Uterus (tissue), 3 donors: ENCODE measurements at regions not wholly inside any gene's neighbourhood (a gene's known extent, or its start where the extent isn't known, plus 50 kb on each side); places are given as distances from the start of the nearest gene placed in this dataset.
"Not testable (repeated sequence)": the region's sequence is repeated elsewhere in the genome, so short reads cannot be mapped to it uniquely, and the experiment has no call there.

ENCODE experiments used
- DNase-seq, 2 donors: peaks; one replicate each; pipeline ENCODE4 v3.0.0-alpha.2; 2019 to 2020
- H3K27ac ChIP-seq, 2 donors: fragments of 200-600 bp; sonication (generic); 1 replicate in 1 of 2; 2 replicates in 1 of 2; pipeline ENCODE4 v1.5.1; 2016 to 2018
- H3K27me3 ChIP-seq, 2 donors: fragments of 200-600 bp; sonication (generic); one replicate each; pipeline ENCODE4 v1.5.1; 2018 to 2019; ENCODE audit warnings: control low read depth in 1 of 2
- H3K36me3 ChIP-seq, 2 donors: fragments of 200-600 bp; sonication (generic); one replicate each; pipeline ENCODE4 v1.5.1; 2019; ENCODE audit warnings: control low read depth in 1 of 2
- H3K4me1 ChIP-seq, 2 donors: fragments of 200-600 bp; sonication (generic); one replicate each; pipeline ENCODE4 v1.5.1; 2018 to 2019; ENCODE audit warnings: control low read depth in 1 of 2
- H3K4me3 ChIP-seq, 2 donors: fragments of 200-600 bp; sonication (generic); 1 replicate in 1 of 2; 2 replicates in 1 of 2; pipeline ENCODE4 v1.5.1; 2018 to 2019; ENCODE audit warnings: mild to moderate bottlenecking in 1 of 2
- H3K9me3 ChIP-seq, 2 donors: fragments of 200-600 bp; sonication (generic); one replicate each; pipeline ENCODE4 v1.5.1; 2019; ENCODE audit warnings: control low read depth in 1 of 2
- CTCF ChIP-seq, 4 experiments: fragments of 200-600 bp in 2 of 4; fragments of 450-650 bp in 2 of 4; sonication (generic) in 2 of 4; IDR thresholded peaks; one replicate each; pipeline ENCODE4 v1.5.1; 2016 to 2019; ENCODE audit warnings: antibody characterized with exemption in 4 of 4, mild to moderate bottlenecking in 2 of 4, moderate library complexity in 1 of 4
- POLR2A ChIP-seq, 2 donors: fragments of 450-650 bp; IDR thresholded peaks; one replicate each; pipeline ENCODE4 v1.6.1; 2016; ENCODE audit warnings: antibody characterized with exemption in 2 of 2, mild to moderate bottlenecking in 1 of 2, moderate library complexity in 1 of 2
- intact Hi-C: fragments of 100-400 bp; cut with DNase I; formaldehyde crosslinking; loops from one replicate; pipeline ENCODE4 v1.15.1; 2023; ENCODE audit warnings: low total_unique reads
- donor health status: DM: yes; HTN: yes; CAD: no.

GRCh38 chr2:193088026-193088425, 893.3 kb upstream of the TMEFF2 start:
- no peak for TF ChIP-seq CTCF (IDR thresholded peaks at IDR 0.05)
- no peak for TF ChIP-seq POLR2A (IDR thresholded peaks at IDR 0.05)
- Histone ChIP-seq H3K27me3 (no peaks in the 10 kb centered on the region), H3K4me1 (no peaks in the 10 kb centered on the region), H3K9me3 (no peaks in the 10 kb centered on the region), H3K36me3 (no peaks in the 10 kb centered on the region), H3K27ac (no peak overlapping the region), H3K4me3 (no peak overlapping the region)
- intact Hi-C loops: no loop called here
- DNase-seq: no peak

GRCh38 chr2:193076995-193077394, 882.3 kb upstream of the TMEFF2 start:
- Histone ChIP-seq H3K27ac (no peak overlapping the region), H3K4me1 (no peaks in the 10 kb centered on the region), H3K9me3 (no peaks in the 10 kb centered on the region), H3K36me3 (no peaks in the 10 kb centered on the region), H3K4me3 (no peak overlapping the region), H3K27me3 (no peaks in the 10 kb centered on the region)
- no peak for DNase-seq
- intact Hi-C loops: no loop called here
- TF ChIP-seq CTCF (IDR thresholded peaks at IDR 0.05) (no peak), POLR2A (IDR thresholded peaks at IDR 0.05) (no peak)

GRCh38 chr2:193074933-193075332, 880.2 kb upstream of the TMEFF2 start:
- H3K4me3 ChIP-seq: no peak overlapping the region

GRCh38 chr2:193072647-193073046, 877.9 kb upstream of the TMEFF2 start:
- Histone ChIP-seq H3K36me3 (no peaks in the 10 kb centered on the region), H3K4me1 (no peaks in the 10 kb centered on the region), H3K27me3 (no peaks in the 10 kb centered on the region), H3K27ac (no peak overlapping the region), H3K4me3 (no peak overlapping the region), H3K9me3 (no peaks in the 10 kb centered on the region)
- no peak for DNase-seq
- TF ChIP-seq CTCF (IDR thresholded peaks at IDR 0.05): no peak
- TF ChIP-seq POLR2A (IDR thresholded peaks at IDR 0.05): no peak
- intact Hi-C loops: no loop called here

More at GRCh38 chr2:193074933-193075332, 880.2 kb upstream of the TMEFF2 start:
- H3K9me3 ChIP-seq: no peaks in the 10 kb centered on the region
- intact Hi-C loops: no loop called here
- no peaks in the 10 kb centered on the region for H3K4me1 ChIP-seq
- no peak for DNase-seq
- H3K27ac ChIP-seq: no peak overlapping the region
- no peaks in the 10 kb centered on the region for H3K36me3 ChIP-seq
- no peaks in the 10 kb centered on the region for H3K27me3 ChIP-seq
- TF ChIP-seq CTCF (IDR thresholded peaks at IDR 0.05): no peak
- TF ChIP-seq POLR2A (IDR thresholded peaks at IDR 0.05): no peak

- H3K4me1 ChIP-seq, H3K36me3 ChIP-seq, intact Hi-C loops, H3K9me3 ChIP-seq, H3K27me3 ChIP-seq, H3K27ac ChIP-seq, H3K4me3 ChIP-seq, DNase-seq: not testable (repeated sequence)
These were observed 830.8 kb upstream of the TMEFF2 start for GRCh38 chr2:193025556-193025955.

- H3K4me3 ChIP-seq: no peak overlapping the region
- no peaks in the 10 kb centered on the region for H3K27me3 ChIP-seq
- H3K4me1 ChIP-seq: no peaks in the 10 kb centered on the region
- H3K27ac ChIP-seq: no peak overlapping the region
- H3K36me3 ChIP-seq: no peaks in the 10 kb centered on the region
- intact Hi-C loops: no loop called here
- H3K9me3 ChIP-seq: no peaks in the 10 kb centered on the region
- no peak for DNase-seq
- TF ChIP-seq CTCF (IDR thresholded peaks at IDR 0.05): no peak
- no peak for TF ChIP-seq POLR2A (IDR thresholded peaks at IDR 0.05)
These were observed 830.1 kb upstream of the TMEFF2 start for GRCh38 chr2:193024791-193025190.
